ENCODE measurements at regions not wholly inside any gene's neighbourhood (a gene's known extent, or its start where the extent isn't known, plus 50 kb on each side); places are given as distances from the start of the nearest gene placed in this dataset.

- FAIRE-seq (no peak), DNase-seq (ENCODE audit: low read depth, low spot score) (no peak)
- H3K9me3 ChIP-seq (replicated peaks; ENCODE audit: control insufficient read depth, insufficient read depth, low read length), result no peaks in the 10 kb centered on the region
- no peak overlapping the region for H2AFZ ChIP-seq (ENCODE audit: low read depth, low read length)
- H3K9me1 ChIP-seq (replicated peaks; ENCODE audit: control insufficient read depth, extremely low read depth, insufficient read depth, low read length), result no peaks in the 10 kb centered on the region
- no peaks in the 10 kb centered on the region for H3K4me1 ChIP-seq (ENCODE audit: control insufficient read depth, extremely low read depth, insufficient read depth, low read length)
- TF ChIP-seq MAX (IDR thresholded peaks at IDR 0.05; ENCODE audit: insufficient read depth, insufficient read length), result no peak
- no peak for TF ChIP-seq POLR2A (IDR thresholded peaks at IDR 0.05; ENCODE audit: low read depth, low read length)
- no peak for TF ChIP-seq GATA2 (IDR thresholded peaks at IDR 0.05; ENCODE audit: insufficient read depth, insufficient read length, low read depth, low read length)
- TF ChIP-seq CTCF (IDR thresholded peaks at IDR 0.05; ENCODE audit: extremely low read depth in 1 of 2, insufficient read depth in 1 of 2, low read depth in 1 of 2, low read length in 2 of 2), result no peak
- no peak for TF ChIP-seq MYC (IDR thresholded peaks at IDR 0.05; ENCODE audit: low read depth, low read length)
- TF ChIP-seq EZH2 (IDR thresholded peaks at IDR 0.05; ENCODE audit: borderline replicate concordance, low read depth, low read length, severe bottlenecking), result no peak
- no peak for TF ChIP-seq POLR2AphosphoS5 (IDR thresholded peaks at IDR 0.05; ENCODE audit: insufficient read depth, low read depth, low read length)
- TF ChIP-seq FOS (IDR thresholded peaks at IDR 0.05; ENCODE audit: borderline replicate concordance, insufficient read depth, low read length), result no peak
- no peak for TF ChIP-seq JUN (IDR thresholded peaks at IDR 0.05; ENCODE audit: borderline replicate concordance, insufficient read depth, insufficient read length, low read depth)
- no peak overlapping the region for H3K4me2 ChIP-seq (ENCODE audit: insufficient read depth, low read length)
- no peak overlapping the region for H3K27ac ChIP-seq (ENCODE audit: insufficient read depth, low read depth, low read length)
- no peaks in the 10 kb centered on the region for H3K27me3 ChIP-seq (ENCODE audit: control insufficient read depth in 2 of 2, insufficient read depth in 2 of 2, low read length in 2 of 2)
- no peak overlapping the region for H3K9ac ChIP-seq (replicated peaks; ENCODE audit: extremely low read depth, insufficient read depth, low read length)
- H3K4me3 ChIP-seq (replicated peaks in 1 of 3; ENCODE audit: insufficient read depth in 1 of 3, low read depth in 1 of 3, low read length in 3 of 3), result no peak overlapping the region
- ChIA-PET CTCF (interaction anchor here (1.0 to 1.8 kb wide), 2 partner anchors 13 to 318 kb away, joined by 3 to 18 read pairs; no protein-coding TSS in a partner anchor), POLR2A (no interaction called here)
- BruUV-seq (replicated peaks), result no TSS peak
- intact Hi-C loops (cut with micrococcal nuclease) (no loop called here), dilution Hi-C loops (cut with MboI; ENCODE audit: extremely low pct_ligation_motif_present, low sequenced_read_pairs) (no loop called here)
- H4K20me1 ChIP-seq (replicated peaks; ENCODE audit: control insufficient read depth, extremely low read depth, insufficient read depth, low read length), result no peaks in the 10 kb centered on the region
- H3K36me3 ChIP-seq (ENCODE audit: control insufficient read depth in 2 of 2, extremely low read depth in 1 of 2, insufficient read depth in 2 of 2, low read length in 2 of 2), result no peaks in the 10 kb centered on the region
- H3K79me2 ChIP-seq (ENCODE audit: control insufficient read depth, insufficient read depth, low read length), result no peaks in the 10 kb centered on the region
These were observed 426.6 kb downstream of the GPAT3 start for GRCh38 chr4:83962492-83962891.
